Fibroblast of skin of right biceps (primary cell): ENCODE measurements at regions not wholly inside any gene's neighbourhood (a gene's known extent, or its start where the extent isn't known, plus 50 kb on each side); places are given as distances from the start of the nearest gene placed in this dataset.
"Not testable (repeated sequence)": the region's sequence is repeated elsewhere in the genome, so short reads cannot be mapped to it uniquely, and the experiment has no call there.

Experiments
- DNase-seq: peaks from one replicate; pipeline ENCODE4 v3.0.0-alpha.2; 2013

DNA sequence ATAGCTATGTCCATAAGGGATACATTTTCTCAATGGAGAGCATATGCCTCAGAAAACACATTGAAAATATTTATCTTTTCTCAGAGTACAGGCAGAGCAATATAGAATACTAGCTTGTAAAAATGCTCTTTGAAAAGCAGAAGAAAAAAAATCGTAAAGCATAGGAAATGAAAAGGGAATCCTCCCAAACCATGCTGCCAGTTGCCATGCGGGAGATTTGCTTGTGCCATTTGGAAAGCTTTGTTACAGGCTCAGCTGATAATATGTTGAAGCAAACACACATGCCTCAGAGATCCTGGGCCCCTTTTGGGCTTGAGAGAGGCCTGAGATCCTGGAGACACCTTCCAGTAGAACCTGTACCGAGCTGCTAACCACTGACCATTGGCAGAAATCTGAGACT, 697.1 kb downstream of the BCL11A start:
- DNase-seq: no peak

DNA sequence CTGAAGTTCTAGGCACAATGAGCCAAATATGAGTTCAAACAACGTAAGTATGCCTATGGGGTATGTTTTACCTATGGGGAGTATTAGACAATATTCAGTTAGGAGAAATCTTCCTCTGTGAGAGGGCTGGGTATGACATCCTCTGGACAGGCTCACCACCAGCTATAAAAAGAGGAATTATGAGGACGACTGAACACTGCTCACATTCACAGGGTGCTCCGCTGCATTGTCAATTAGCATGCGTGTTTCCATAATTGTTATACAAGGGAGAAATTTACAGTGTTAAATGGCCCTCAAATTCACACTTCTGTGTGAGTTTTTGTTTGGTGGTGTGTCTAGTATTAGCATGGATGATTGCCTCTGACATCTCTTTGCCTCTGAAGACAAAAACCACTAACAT, 700.4 kb downstream of the BCL11A start:
- DNase-seq: no peak

- no peak for DNase-seq
These were observed 701.5 kb downstream of the BCL11A start for GRCh38 chr2:59851836-59852475.

DNA sequence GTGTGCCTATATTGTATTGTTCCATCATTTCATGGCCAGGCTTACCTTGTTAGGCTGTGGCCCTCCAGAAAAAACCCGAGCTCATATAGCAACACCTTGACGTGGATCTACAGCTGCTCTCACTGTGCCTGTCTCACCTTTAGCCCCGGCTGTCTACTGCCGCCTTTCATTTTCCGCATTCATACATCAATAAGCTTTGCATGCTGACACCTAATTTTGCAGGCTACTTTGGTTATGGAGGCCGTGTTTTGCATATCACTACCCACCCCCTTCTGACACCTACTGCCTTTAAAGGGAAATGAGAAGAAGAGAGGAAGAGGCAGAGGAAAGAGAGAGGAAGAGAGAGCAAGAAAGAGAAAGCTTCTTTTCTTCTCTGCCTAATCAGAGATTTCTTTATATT, 702.9 kb downstream of the BCL11A start:
- no peak for DNase-seq

GRCh38 chr2:59833941-59834340, 719.5 kb downstream of the BCL11A start:
- DNase-seq: no peak

DNA sequence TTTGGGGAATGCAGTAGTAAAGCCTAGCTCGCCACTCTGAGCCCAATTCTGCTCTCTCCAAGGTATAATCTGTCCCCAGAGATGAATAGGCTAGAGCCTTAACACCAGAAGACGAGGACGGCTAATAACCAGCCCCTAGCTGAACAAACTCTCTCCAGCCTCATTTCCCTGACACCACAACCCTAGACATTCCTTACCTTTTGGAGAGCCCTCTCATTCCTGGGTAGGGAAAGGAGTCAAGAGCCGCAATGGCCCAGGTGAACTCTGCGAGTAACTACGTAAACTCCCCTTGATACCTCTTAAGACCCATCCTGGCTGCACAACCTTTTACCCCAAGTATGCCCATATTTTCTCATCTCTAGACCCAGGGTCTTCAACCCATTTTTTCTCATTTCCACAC, 722.9 kb downstream of the BCL11A start:
- no peak for DNase-seq

- no peak for DNase-seq
These were observed 725.8 kb downstream of the BCL11A start for GRCh38 chr2:59827677-59828076.

GRCh38 chr2:59826177-59826576, 727.3 kb downstream of the BCL11A start:
- no peak for DNase-seq

- no peak for DNase-seq
These were observed 729.1 kb downstream of the BCL11A start for GRCh38 chr2:59824314-59824713.

- DNase-seq: no peak
These were observed 737.4 kb downstream of the BCL11A start for GRCh38 chr2:59816075-59816474.

DNA sequence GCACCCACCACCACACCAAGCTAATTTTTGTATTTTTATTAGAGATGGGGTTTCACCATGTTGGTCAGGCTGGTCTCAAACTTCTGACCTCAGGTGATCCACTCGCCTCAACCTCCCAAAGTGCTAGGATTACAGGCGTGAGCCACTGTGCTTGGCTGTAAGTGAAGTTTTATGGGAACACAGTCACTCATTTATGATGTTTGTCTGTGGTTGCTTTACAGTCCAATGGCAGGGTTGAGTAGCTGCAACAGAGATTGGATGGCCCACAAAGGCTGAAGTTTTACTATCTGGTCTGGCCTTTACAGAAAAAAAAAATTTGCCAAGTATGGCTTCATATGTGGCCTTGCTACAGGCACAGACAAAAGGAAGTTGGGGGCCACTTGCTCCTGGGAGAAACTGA, 743.2 kb downstream of the BCL11A start:
- not testable (repeated sequence) for DNase-seq

DNA sequence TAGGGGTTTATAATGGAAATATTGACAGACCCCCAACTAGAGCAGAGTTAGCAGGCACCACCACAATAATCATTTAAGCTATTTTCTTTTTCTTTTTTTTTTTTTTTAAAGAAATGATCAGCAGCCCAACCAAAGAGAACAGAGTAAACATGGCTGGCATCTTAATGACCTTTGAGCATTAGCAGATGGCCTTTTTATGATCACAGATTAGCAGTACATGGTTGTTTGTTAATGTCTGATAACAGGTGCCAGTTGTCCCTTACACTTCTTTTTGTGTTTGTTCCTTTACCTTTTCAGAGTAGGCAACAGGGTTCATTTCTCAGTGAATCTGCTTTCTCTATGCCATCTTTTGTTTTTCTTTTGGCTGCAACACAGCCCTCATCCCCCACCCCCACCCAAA, 747.0 kb downstream of the BCL11A start:
- DNase-seq: no peak

- DNase-seq: no peak
These were observed 748.7 kb downstream of the BCL11A start for GRCh38 chr2:59804732-59805131.

- DNase-seq: no peak
These were observed 749.9 kb downstream of the BCL11A start for GRCh38 chr2:59803586-59803985.

- no peak for DNase-seq
These were observed 754.7 kb downstream of the BCL11A start for GRCh38 chr2:59798687-59799232.

DNA sequence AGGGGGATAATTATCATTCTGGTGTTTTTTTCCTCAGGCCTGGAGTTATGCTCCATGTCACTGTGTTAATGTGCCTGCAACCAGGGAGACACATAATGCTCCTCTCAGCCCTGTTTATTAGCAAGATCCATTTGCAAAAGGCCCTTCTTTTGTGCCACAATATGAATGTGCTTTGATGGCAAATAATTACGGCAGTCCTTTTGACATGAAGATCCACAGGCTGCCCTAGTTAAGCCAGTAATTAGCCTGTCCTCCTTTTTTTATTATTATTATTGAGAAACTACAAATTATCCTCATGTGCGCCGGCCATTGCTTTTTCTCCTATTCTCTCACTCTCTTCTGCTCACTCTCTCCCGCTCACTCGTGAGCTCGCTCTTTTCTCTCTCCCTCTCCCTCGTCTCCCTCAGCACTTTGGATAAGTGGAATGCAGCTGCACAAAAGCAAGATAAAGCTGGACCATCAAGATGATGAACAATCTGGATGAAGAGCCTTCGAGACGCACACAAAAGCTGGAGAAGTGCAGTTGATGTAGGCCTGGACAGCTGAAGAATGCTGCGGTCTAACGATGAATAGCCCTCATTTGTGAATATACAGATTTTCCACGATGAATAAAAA, 762.3 kb downstream of the BCL11A start:
- DNase-seq: no peak

- DNase-seq: no peak
These were observed 763.1 kb downstream of the BCL11A start for GRCh38 chr2:59790186-59791003.

- DNase-seq: no peak
These were observed 763.9 kb downstream of the BCL11A start for GRCh38 chr2:59789523-59789922.

DNA sequence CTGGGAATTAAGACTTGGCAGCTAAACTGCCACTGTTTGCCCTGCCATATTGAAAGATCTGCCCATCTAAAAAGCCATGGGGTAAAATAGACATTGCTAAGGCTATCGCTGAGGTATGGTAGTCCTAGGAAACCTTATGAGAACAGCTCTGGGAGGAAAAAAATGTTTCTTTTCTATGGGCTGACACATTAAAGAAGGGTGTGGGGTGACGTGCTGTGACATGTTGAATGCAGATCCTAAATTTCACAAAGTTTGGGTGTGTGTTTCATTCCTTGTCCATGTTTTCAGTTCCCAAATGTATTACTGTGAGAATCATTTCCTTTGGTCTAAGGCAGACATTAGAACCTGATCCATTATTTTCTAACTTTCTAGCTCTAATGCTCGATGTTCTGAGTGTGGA, 766.4 kb downstream of the BCL11A start:
- no peak for DNase-seq

- no peak for DNase-seq
These were observed 766.8 kb downstream of the BCL11A start for GRCh38 chr2:59786684-59787083.

DNA sequence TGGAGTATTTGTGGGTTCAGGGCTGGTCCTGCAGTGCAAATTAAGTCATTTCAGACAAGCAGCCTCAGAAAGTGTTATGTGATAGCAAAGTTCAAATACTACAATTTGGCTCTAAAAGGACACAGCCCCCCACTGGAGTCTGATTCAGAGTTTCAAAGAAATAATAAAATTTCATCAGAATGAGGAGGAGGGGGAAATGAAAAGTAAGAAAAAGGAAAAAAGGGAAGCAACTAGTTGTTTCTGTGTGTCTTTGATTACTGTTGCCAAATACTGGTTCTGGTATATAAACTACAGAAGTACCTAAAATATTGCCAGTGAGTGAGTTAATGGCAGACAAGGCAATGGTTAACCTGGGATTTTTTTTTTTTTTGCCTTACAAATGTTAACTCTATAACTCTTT, 773.9 kb downstream of the BCL11A start:
- DNase-seq: no peak

- DNase-seq: no peak
These were observed 776.3 kb downstream of the BCL11A start for GRCh38 chr2:59777120-59777519.

DNA sequence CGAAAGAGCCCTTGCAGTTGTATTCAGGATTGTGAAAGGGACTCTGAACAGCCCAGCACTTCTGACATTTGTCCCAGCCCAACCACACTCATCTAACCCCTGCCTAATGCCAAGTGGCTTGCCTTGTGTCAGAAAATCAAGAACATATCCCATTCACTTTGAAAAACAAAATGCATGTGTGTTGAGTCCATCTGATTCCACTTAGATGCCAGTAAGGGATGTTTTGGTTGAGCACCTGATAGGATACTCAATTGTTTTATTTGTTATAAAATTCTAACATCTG, 776.8 kb downstream of the BCL11A start:
- DNase-seq: no peak

GRCh38 chr2:59774821-59775433, 778.5 kb downstream of the BCL11A start:
- DNase-seq: no peak
